COLO829 (cell line): ENCODE measurements at regions not wholly inside any gene's neighbourhood (a gene's known extent, or its start where the extent isn't known, plus 50 kb on each side); places are given as distances from the start of the nearest gene placed in this dataset.
A peak's percentile ranks its signal among the peaks of the same experiment; 100 is the strongest.
"Not testable (repeated sequence)": the region's sequence is repeated elsewhere in the genome, so short reads cannot be mapped to it uniquely, and the experiment has no call there.

ENCODE experiments used
- DNase-seq: peaks from one replicate; pipeline ENCODE4 v3.0.0; 2012; ENCODE audit warnings: low spot score

DNA sequence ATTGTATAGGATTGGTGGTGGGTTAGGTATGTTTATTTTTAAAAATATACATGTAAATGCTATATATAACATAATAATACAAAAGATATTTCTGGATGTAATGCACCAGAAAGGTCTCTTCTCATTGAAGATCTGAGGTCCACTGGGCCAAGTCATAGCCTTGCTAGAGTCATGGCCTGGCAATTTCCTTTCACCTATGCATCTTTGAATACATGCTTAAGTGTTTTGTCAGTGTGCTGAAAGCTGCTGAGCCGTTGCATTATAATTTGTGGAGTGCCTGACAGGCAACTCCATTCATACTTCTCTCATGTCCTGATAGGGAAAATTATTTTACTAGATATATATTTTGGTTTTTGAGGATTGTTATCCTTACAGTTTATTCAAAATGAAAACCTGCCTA lies 410.2 kb upstream of the CT83 start:
- DNase-seq, result no peak

DNA sequence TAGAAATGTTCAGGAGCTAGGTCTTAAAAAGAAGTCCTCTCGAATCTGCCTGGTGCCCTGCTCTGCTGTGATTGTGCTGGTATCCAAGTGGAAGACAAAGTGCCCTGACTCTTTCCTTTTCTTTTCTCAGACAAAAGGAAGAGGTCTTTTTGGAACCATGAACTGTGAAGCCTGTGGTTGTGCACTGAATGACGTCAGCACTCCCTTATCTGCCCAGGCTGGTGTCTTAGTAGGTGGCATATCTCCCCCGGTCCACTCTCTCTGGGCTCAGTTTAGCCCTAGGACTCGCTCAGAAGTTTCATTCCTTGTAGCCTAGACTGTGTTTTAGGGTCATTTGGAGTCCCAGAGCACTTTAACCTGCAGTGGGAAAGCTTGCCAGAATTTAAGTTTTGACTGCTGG lies 400.3 kb upstream of the CT83 start:
- no peak for DNase-seq

DNA sequence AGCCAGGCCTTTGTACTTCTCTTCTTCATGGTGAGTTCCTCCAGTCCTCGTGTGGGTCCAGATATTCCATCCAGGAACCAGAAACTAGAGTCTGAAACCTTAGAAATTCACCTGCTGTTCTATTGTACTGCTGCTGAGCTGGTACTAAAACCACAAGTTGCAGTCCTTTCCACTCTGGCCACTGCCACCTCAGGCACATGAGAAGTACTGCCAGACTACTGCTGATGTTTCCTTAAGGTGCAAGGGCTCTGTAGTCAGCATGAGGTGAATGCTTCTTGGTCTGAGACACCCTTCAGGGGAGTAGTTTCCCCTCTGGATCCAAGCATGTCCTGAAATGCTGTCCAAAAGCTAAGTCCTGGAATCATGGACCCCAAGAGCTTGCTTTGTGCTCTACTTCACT lies 399.6 kb upstream of the CT83 start:
- no peak for DNase-seq

DNA sequence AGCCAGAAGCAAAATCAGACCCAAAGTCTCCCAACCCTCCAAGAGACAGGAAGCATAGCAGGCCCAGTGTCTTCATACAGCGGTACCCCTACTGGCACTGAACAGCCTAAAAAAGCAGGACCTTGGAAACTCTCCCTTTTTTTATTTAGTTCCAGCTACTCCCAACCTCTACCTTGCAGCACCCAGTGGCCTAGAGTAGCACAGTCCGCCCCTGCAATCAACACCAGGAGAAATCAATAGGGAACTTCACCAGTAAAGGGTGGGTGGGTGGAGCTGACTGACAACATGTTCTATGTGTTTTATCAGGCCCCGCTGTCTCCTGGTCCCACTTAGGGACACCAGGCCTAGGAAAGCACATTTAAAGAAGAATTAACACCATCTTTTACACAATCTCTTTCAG lies 378.5 kb upstream of the CT83 start:
- DNase-seq, result no peak

DNA sequence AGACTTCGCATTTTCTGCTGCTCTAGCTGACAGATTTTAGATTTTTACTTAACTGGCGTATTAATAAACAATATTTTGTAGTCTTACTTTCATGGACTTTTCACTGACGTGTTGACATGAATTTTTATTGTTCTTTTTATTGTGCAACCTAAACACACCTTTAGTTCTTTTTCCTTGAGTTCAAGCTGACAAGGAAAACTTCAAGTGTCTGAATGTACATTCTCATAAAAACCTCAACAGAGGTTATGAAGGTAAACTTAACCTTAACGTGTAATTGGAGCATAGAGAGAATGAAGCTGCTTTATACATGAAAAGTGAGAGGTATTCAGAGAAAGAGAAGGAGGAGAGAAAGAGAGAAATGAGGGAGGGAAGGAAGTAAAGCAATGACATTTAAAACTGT lies 364.3 kb upstream of the CT83 start:
- DNase-seq, result no peak

DNA sequence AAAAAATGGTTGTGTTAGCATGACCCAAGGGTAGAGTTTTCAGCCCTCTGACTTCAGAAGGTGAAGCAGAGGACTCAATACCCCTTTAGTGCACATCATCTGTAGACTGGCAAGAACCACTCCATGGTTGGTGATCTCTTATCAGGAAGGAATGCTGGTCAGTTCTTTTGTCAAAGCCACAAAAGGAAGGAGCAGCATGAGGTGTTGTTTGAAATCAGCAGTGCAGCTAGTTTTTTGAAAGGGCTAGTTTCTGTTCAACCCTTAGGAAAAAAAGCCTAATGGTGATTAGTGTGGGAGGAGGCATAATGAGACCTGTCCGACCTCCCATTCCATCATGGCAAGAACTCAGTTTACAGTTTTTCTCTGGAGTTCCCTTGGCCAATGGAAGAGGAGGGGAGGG lies 362.0 kb upstream of the CT83 start:
- DNase-seq, result no peak

DNA sequence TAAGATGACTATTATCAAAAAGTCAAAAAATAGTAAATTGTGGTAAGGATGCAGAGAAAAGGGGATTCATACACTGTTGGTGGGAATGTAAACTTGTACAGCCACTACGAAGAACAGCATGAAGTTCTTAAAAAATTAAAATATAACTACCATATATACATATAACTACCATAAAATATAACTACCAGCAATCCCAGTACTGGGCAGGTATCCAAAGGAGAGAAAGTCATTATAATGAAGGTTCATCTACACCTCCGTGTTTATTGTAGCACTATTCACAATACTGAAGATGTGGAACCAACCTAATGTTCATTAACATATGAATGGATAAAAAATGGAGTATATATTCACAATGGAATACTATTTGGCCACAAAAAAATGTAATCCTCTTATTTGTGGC lies 360.9 kb upstream of the CT83 start:
- DNase-seq, result no peak

DNA sequence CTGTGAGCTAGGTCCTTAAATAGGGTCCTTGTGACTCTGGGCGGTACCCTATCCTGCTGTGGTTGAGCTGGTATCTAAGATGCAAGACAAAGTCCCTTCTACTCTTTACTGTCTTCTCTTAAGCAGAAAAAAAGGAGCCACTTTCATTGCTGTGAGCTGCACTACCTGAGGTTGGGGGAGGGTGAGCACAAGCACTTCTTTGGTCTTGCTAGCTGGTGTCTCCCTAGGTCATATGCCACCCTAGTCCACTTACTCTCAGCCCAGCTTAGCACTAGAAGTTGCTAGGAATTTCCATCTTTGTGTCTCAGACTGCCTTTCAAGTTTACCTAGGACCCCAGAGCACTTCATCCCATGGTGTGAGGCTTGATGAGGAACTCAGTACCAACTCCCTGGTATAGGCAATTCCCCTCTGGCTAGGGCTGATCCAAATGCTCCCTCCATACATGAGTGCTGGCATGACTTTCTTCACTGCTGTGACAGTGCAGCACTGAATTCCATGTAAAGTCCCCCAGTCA lies 343.6 kb upstream of the CT83 start:
- DNase-seq, result no peak

DNA sequence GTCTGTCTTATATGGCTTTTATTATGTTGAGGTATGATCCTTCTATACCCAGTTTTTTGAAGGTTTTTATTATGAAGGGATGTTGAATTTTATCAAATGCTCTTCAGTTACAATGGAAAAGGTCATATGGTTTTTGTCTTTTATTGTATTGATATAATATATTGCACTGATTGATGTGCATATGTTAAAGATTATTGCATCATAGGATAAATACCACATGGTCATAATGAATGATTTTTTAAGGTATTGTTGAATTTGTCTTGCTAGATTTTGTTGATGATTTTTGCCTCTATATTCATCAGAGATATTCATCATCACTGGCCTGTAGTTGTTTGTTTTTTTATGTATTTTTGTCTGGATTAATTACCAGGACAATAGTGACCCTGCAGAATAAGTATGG lies 339.2 kb upstream of the CT83 start:
- DNase-seq, result no peak

DNA sequence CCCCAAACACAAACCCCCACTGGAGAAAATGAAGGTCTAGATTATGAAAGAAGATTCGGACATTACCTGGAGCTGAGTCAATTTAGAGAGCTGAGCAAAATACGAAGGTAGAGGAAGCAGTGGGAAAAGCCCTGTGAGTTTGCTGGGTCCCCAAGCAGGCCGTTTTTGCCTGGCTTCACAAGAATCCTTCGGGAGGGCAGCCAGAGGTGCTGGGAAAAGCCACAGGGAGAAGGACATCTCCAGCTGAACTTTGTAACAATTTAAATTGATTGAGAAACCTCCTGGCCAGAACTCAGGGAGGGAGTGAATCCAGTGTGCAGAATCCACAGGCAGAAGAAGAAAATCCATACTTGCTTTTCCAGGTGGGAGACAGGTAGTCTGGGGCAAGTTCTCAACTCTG lies 319.1 kb upstream of the CT83 start:
- no peak for DNase-seq

DNA sequence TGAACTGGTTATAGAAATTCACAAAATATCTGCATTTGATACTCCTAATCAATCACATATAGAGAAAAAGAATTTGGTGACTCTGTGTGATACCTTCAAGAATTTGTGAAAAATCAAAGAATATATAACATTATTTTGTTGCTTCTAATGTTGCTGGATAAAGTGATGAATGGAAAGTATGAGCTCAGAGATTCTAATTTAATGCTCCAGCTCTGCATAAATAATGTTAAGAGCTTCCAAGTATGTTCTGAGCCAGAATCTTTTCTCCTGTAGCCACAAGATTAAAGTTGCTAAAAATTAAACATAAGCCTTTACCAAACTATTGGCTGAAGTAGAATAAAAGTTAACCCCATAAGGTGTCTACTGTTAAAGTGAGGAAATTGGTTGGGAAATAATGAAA lies 294.7 kb upstream of the CT83 start:
- DNase-seq, result no peak

DNA sequence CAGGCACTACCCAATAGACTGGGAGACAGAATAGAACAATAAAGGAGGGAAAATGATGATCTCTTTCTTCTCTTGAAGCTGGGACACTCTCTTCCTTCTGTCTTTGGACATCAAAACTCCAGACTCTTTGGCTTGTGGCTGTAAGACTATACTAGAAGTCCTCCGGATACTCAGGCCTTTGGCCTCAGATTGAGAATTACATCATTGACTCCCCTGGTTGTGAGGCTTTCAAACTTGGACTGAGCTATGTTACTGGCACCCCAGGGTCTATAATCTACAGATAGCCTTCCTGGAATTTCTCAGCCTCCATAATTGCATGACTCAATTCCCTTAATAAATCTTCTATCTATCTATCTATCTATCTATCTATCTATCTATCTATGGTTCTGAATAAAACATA lies 294.2 kb upstream of the CT83 start:
- DNase-seq, result no peak

DNA sequence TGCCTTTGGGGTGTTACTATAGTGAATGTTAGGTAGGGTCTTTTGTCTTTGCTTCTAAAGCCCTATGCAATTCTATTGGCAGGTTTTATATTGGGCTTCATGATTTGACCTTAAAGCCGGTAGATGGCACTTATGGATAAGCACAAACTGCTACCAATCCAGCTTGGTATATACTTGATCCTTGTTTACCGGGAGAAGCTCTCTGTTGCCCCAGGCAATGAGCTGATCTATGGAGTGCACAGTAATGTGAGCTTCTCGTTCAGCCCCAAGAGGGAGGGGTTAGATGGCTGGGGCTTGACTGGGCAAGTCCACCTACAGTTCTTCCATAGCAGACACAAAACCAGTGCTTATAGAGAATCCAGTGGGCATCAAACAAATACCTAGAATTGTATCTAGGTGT lies 287.2 kb upstream of the CT83 start:
- DNase-seq, result peak; percentile 26

DNA sequence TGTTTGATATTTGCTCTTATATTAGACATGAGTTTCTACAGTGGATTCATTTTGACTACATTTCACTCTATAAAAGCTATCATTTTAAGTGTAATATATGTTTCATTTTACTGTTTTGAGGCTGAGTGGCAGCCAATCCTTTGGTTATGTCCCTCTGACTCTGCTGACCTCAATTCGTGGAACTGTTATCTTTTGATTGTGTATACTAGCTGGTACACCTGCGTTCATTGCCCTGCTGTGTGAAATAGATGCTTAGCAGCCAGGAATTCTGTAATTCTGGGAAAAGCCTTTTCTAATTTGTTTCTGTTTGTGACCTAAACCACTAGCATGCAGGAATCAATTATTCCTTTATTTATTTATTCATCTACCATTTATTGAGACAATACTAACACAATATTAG lies 269.4 kb upstream of the CT83 start:
- no peak for DNase-seq

DNA sequence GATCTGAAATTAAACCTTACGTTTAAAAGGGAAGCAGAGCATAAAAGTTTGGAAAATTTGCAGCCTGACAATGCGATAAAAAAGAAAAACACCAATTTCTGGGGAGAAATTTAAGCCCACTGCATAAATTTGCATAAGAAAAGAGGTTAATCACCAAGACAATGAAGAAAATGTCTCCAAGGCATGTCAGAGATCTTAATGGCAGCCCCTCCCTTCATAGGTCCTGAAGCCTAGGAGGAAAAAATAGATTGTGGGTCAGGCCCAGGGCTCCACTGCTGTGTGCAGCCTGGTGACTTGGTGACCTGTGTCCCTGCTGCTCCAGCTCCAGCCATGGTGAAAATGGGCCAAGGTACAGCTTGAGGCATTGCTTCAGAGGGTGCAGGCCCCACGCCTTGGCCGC lies 264.0 kb upstream of the CT83 start:
- DNase-seq, result no peak

DNA sequence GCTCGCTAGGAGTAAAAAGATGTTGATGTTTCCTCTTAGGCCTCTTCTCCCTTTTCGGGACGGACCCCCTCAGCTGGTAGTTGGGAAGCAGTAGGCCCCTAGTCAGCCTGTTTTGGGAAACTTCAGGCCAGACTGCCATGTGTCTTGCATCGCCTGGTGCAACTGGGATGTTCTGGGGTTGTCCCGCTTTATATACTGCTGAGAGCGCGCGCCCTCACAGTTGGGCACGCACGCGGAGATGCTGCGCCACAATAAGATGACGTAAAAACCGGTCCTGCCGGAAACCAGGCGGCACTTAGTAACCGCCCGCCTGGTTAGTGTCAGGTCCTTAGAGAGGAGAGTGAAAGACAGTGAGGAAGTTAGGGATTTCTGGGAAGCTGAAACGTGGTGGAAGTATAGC lies 231.3 kb upstream of the CT83 start:
- DNase-seq, result no peak

DNA sequence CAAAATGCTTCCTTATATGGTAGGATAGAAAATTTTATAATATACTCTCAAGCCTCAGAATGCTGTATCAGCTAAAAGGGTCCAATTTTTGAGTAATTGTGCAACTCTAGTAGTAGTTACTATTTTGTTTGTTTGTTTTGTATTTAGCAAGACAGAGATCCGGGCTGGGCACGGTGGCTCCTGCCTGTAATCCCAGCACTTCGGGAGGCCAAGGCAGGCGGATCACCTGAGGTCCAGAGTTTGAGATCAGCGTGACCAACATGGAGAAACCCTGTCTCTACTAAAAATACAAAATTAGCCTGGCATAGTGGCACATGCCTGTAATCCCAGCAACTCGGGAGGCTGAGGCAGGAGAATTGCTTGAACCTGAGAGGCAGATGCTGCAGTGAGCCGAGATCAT lies 216.8 kb upstream of the CT83 start:
- DNase-seq, result not testable (repeated sequence)

DNA sequence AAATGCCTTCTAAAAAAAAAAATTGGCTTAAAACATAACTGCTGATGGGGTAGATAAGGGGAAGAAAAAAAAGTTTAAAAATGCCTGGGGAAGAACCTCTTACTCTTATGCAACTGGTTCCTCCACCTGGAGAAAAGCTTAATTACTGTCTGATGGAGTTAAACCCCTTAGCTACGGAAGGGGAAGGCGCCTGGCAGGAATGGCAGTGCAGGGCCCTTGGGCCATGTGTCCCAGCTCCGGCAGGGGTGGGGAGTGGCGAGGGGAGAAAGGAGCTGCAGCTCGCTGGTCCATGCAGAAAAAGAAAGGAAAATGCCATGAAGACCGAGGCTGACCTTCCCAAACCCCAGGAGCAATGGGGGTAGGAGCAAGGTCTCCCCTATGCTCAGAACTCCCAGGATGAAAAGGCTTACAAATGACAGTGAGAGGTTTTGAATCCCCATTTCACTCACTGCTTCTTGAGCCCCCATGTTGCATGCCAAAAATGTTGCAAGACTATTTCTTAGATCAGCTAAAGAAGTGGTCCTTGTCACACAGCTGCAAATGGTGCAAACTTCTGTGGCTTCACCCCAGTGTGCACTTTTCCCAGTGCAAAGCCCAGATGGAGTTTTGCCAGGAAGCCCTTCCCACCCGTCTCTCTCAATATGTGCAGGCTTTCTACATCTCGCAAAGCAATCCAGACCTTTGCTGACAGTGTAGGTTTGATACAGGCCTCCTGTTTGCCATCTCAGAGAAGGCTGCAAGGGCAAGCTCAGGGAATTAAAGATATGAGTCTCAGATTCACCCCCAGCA lies 204.8 kb upstream of the CT83 start:
- no peak for DNase-seq

DNA sequence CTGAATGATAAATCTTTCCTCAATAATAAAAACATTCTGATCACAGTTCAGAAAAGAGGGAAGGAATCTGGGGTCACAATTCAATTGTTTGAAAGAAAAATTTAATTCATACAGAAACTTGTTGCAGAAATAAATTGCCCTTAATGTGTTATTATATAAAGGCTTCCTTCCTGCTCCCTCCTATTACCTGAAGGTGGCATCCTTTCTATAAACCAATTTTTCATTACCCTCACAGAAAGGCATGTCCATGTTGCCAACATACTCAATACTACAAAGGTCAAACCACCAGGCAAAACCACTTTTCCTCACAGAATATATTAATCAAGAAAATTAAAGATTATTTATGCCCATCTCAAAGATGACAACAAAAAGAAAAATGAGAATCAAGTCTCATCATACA lies 194.3 kb upstream of the CT83 start:
- DNase-seq, result no peak

DNA sequence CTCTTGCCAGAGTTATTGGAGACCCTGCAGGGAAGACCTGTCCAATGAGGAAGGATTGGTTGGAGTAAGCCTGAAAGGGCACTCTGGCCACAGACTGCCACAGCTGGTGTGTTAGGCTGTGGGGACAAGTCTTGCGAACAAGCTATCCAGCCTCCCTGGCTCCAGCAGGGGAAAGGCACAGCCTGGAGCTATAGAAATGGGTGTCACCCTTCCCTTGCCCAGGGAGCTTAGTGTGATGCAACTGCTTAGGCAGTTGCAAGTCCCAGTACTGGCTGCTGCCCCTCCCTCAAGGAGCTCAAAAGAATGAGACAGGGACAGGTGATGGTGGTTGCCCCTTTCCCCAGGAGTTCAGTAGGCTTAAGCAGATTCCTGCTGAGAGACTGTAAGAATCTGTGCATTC lies 165.7 kb upstream of the CT83 start:
- no peak for DNase-seq

DNA sequence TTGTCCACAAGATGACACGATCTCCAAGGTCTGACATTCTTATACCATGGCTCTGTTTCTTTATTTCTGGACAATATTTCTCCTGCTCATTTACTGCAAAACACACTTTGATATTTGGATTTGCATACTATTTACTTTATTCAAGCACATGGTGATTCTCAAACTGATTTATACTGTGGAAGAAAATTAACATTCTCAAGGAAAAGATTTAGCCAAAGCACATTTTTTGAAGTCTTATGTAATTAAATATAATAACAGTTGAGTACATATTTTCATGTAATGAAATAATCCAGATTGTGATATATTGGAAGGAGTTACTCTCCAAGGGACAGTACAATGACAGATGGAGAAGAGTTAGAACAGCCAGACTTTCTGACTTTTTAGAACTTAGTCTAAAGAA lies 155.8 kb upstream of the CT83 start:
- DNase-seq, result no peak

DNA sequence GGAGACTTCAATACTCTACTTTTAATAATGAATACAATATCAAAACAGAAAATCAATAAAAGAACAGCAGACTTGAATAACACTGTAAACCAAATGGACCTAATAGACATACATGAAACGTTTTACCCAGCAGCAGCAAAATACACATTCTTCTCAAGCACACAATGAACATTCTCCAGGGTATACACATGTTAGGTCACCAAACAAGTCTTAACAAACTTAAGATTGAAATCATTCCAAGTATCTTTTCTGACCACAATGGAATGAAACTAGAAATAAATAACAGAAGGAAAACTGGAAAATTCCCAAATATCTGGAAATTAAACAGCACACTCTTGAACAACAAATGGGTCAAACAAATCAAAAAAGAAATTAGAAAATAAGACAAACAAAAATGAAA lies 145.0 kb upstream of the CT83 start:
- no peak for DNase-seq

DNA sequence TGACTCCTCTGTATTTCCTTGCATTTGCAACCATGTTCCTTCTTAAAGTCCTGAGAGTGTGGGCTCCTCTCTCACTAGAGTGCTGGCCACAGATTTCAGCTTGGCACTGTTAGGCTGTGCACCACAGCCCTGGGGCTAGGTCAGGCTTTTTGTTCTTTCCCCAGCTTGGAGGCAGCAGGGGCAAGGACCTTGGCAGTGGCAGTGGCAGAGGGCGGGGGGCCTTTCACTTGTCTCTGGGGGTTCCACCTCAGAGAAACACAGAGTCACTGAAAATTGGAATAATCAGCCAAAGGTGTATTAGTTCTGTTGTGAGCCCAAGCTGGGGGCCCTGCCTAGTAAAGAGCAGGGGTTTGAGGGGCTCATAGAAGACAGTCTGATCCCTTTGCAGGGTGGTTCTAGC lies 142.8 kb upstream of the CT83 start:
- no peak for DNase-seq

DNA sequence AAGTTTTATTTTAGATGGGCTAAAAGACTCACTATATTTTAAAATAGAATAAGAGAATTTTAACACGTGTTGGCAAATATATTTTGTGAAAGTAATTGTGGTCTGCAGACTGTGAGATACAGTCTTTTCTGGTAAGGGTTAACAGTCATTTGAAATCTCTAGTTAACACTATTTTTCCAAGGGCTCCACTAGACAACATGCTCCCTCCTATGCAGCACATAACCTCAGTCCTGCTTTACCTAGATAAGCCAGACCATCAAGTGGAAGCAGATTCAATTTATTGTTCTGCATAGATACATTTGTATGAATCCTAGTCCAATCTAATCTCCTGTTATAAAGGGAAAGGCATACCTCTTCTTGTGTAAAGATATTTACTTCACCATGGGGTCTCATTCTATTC lies 133.2 kb upstream of the CT83 start:
- DNase-seq, result no peak
